Breast epithelium (tissue), 4 donors: ENCODE measurements at regions not wholly inside any gene's neighbourhood (a gene's known extent, or its start where the extent isn't known, plus 50 kb on each side); places are given as distances from the start of the nearest gene placed in this dataset.

Source experiments
- DNase-seq, 2 donors: peaks; one replicate each; pipeline ENCODE4 v3.0.0-alpha.2; 2019; ENCODE audit warnings: low spot score in 2 of 2
- H3K27ac ChIP-seq, 2 donors: fragments of 200-600 bp; sonication (generic) in 1 of 2; one replicate each; pipeline ENCODE4 v1.5.1; 2016 to 2019; ENCODE audit warnings: mild to moderate bottlenecking in 1 of 2
- H3K27me3 ChIP-seq, 2 donors: fragments of 200-600 bp; sonication (generic) in 1 of 2; one replicate each; pipeline versions ENCODE4 v1.5.1 to v1.6.0; 2017 to 2019; ENCODE audit warnings: control low read depth in 1 of 2, mild to moderate bottlenecking in 1 of 2
- H3K36me3 ChIP-seq: fragments of 200-600 bp; one replicate; pipeline ENCODE4 v1.5.1; 2019
- H3K4me1 ChIP-seq, 2 donors: fragments of 200-600 bp; sonication (generic); one replicate each; pipeline ENCODE4 v1.5.1; 2016 to 2019; ENCODE audit warnings: control low read depth in 1 of 2
- H3K4me3 ChIP-seq, 3 donors: fragments of 200-600 bp; sonication (generic); 1 replicate in 2 of 3; 2 replicates in 1 of 3; pipeline ENCODE4 v1.5.1; 2016 to 2019; ENCODE audit warnings: mild to moderate bottlenecking in 3 of 3, moderate library complexity in 2 of 3
- H3K9me3 ChIP-seq, 2 donors: fragments of 200-600 bp; sonication (generic) in 1 of 2; one replicate each; pipeline ENCODE4 v1.5.1; 2016 to 2019; ENCODE audit warnings: control low read depth in 1 of 2
- CTCF ChIP-seq, 3 donors: fragments of 450-650 bp; IDR thresholded peaks; one replicate each; pipeline ENCODE4 v1.5.1; 2016 to 2017; ENCODE audit warnings: antibody characterized with exemption in 3 of 3, mild to moderate bottlenecking in 3 of 3, moderate library complexity in 3 of 3
- POLR2A ChIP-seq: fragments of 450-650 bp; IDR thresholded peaks from one replicate; pipeline ENCODE4 v1.6.1; 2016; ENCODE audit warnings: antibody characterized with exemption, mild to moderate bottlenecking, moderate library complexity
- POLR2AphosphoS5 ChIP-seq, 3 donors: sonication (generic); formaldehyde crosslinking; IDR thresholded peaks; one replicate each; pipeline ENCODE4 v1.6.1; 2017; ENCODE audit warnings: antibody characterized with exemption in 3 of 3
- intact Hi-C: fragments of 100-400 bp; cut with DNase I; formaldehyde crosslinking; loops from one replicate; pipeline ENCODE4 v1.15.1; 2023; ENCODE audit warnings: low total_unique reads

GRCh38 chr5:176178789-176179188 lies 59.4 kb upstream of the SIMC1 start:
- no peaks in the 10 kb centered on the region for H3K9me3 ChIP-seq
- no peak for DNase-seq
- intact Hi-C loops, result no loop called here
- TF ChIP-seq POLR2AphosphoS5 (IDR thresholded peaks at IDR 0.05) (no peak), CTCF (IDR thresholded peaks at IDR 0.05) (no peak), POLR2A (no peak)
- no peak overlapping the region for H3K27ac ChIP-seq
- no peak overlapping the region for H3K4me3 ChIP-seq
- H3K4me1 ChIP-seq, result no peaks in the 10 kb centered on the region
- H3K27me3 ChIP-seq, result peaks cover 0 to 39% of the 10 kb centered on the region in 2 donors
- no peaks in the 10 kb centered on the region for H3K36me3 ChIP-seq

GRCh38 chr5:176180339-176180738 lies 57.9 kb upstream of the SIMC1 start:
- DNase-seq, result no peak
- H3K4me3 ChIP-seq, result no peak overlapping the region
- intact Hi-C loops, result no loop called here
- TF ChIP-seq CTCF (IDR thresholded peaks at IDR 0.05) (no peak), POLR2A (no peak), POLR2AphosphoS5 (IDR thresholded peaks at IDR 0.05) (no peak)
- H3K27me3 ChIP-seq, result peaks cover 0 to 30% of the 10 kb centered on the region in 2 donors
- no peak overlapping the region for H3K27ac ChIP-seq
- H3K4me1 ChIP-seq, result no peaks in the 10 kb centered on the region
- no peaks in the 10 kb centered on the region for H3K36me3 ChIP-seq
- no peaks in the 10 kb centered on the region for H3K9me3 ChIP-seq

GRCh38 chr5:176180781-176181180 lies 57.4 kb upstream of the SIMC1 start:
- no peak for TF ChIP-seq POLR2AphosphoS5 (IDR thresholded peaks at IDR 0.05)
- no peak for TF ChIP-seq POLR2A
- TF ChIP-seq CTCF (IDR thresholded peaks at IDR 0.05), result no peak
- H3K27me3 ChIP-seq, result peaks cover 0 to 28% of the 10 kb centered on the region in 2 donors
- no peak for DNase-seq
- no peaks in the 10 kb centered on the region for H3K9me3 ChIP-seq
- H3K4me1 ChIP-seq, result no peaks in the 10 kb centered on the region
- no peak overlapping the region for H3K4me3 ChIP-seq
- intact Hi-C loops, result no loop called here
- no peaks in the 10 kb centered on the region for H3K36me3 ChIP-seq
- H3K27ac ChIP-seq, result no peak overlapping the region

GRCh38 chr5:176181271-176181855 lies 56.9 kb upstream of the SIMC1 start:
- intact Hi-C loops, result no loop called here
- Histone ChIP-seq H3K9me3 (no peaks in the 10 kb centered on the region), H3K4me1 (no peaks in the 10 kb centered on the region), H3K27me3 (peaks cover 0 to 25% of the 10 kb centered on the region in 2 donors), H3K4me3 (no peak overlapping the region), H3K36me3 (no peaks in the 10 kb centered on the region), H3K27ac (no peak overlapping the region)
- DNase-seq, result no peak
- TF ChIP-seq CTCF (IDR thresholded peaks at IDR 0.05) (no peak), POLR2A (no peak), POLR2AphosphoS5 (IDR thresholded peaks at IDR 0.05) (no peak)

- Histone ChIP-seq H3K4me1 (no peaks in the 10 kb centered on the region), H3K36me3 (no peaks in the 10 kb centered on the region), H3K4me3 (no peak overlapping the region), H3K9me3 (no peaks in the 10 kb centered on the region), H3K27me3 (peaks cover 0 to 11% of the 10 kb centered on the region in 2 donors), H3K27ac (no peak overlapping the region)
- no peak for DNase-seq
- TF ChIP-seq CTCF (IDR thresholded peaks at IDR 0.05), result no peak
- no peak for TF ChIP-seq POLR2A
- no peak for TF ChIP-seq POLR2AphosphoS5 (IDR thresholded peaks at IDR 0.05)
- intact Hi-C loops, result no loop called here
These were observed 54.7 kb upstream of the SIMC1 start for GRCh38 chr5:176183321-176184074.
